ENCODE measurements at regions not wholly inside any gene's neighbourhood (a gene's known extent, or its start where the extent isn't known, plus 50 kb on each side); places are given as distances from the start of the nearest gene placed in this dataset.

DNA sequence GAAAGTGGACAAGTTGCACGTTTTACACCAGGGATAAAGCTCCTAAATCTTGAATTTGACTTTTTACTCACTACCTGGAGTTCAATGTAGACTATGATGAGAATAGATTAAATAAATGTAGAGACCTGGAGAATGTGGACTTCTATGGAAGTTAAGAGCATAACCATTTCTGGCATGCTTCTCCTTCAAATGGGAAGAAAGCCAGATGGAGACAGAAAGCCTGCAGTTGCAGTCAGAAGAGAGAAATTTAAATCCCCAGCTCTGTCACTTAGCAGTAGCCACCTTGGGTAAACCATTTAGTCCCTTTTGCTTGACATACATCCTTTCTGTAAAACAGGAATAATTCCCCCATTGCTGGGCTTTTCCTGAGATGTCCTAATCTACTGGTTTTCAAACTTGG, 355.3 kb upstream of the AUTS2 start:
- TF ChIP-seq CTCF (IDR thresholded peaks at IDR 0.05; ENCODE audit: low read depth, low read length) (no peak), EZH2phosphoT487 (IDR thresholded peaks at IDR 0.05; ENCODE audit: low read depth) (no peak)

All from OCI-LY3 (cell line).